ENCODE measurements at regions not wholly inside any gene's neighbourhood (a gene's known extent, or its start where the extent isn't known, plus 50 kb on each side); places are given as distances from the start of the nearest gene placed in this dataset.

DNA sequence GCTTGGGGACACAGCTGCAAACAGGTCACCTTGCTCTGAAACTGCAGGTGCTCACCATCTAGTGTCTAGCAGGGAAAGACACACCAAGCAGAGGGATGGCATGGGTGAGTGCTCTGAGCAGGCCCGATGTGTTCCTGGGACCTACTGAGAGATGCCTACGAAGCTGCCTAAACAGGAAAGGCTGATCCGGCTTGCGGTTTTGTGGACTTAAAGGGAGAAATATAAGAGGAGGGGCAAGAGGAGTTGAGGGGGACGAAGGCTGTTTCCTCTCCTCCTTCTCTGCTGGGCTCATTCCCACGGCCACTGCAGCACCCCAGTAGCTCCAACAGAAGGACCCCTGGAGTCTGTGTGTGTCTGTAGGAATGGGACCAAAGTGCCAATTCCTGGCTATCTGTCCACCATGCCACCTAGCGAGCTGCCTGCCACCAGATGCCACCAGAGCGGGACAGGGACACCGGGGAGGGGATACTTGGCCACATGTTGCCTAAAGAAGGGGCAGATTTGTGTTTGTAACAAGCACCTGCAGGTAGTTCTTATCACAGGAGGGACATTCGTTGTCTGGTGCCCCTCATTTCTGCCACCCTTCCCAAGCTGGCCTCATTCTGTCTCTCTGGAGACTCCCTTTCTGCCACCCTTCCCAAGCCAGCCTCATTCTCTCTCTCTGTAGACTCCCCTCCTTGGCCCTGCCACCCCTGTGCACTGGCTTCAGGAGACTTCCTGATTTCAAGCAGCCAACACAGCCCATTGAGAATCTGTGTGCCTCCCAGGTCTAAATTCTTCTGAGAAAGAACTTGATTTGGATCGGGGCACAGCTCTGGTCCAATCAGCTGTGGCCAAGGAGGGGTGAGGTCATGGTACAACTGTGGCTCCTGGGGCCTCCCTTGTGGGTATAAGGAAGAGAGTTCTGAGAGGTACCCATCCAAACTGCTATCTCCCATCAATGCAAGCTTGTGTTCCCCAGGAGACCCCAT is 221.8 kb downstream of the ANKRD60 start:
- no peaks in the 10 kb centered on the region for H3F3A ChIP-seq (ENCODE audit: low read depth)
- no peaks in the 10 kb centered on the region for H3K27me3 ChIP-seq (ENCODE audit: insufficient read depth, low read length, poor library complexity, severe bottlenecking)
- H3K4me3 ChIP-seq (ENCODE audit: low read length, poor library complexity, severe bottlenecking): no peak overlapping the region
- H3K36me3 ChIP-seq (ENCODE audit: insufficient read depth, low read length): no peaks in the 10 kb centered on the region
- no peaks in the 10 kb centered on the region for H3K9me3 ChIP-seq (ENCODE audit: insufficient read depth, low read depth, low read length)
- H4K20me1 ChIP-seq (ENCODE audit: insufficient read depth, low read length, poor library complexity, severe bottlenecking): no peaks in the 10 kb centered on the region
- no peak overlapping the region for H2AFZ ChIP-seq (ENCODE audit: low read length)
- no peak overlapping the region for H3K4me2 ChIP-seq (ENCODE audit: low read depth, low read length, poor library complexity, severe bottlenecking)
- H3K9ac ChIP-seq (ENCODE audit: low read depth, low read length, poor library complexity, severe bottlenecking): no peak overlapping the region
- H3K4me1 ChIP-seq (ENCODE audit: insufficient read depth, low read length, poor library complexity, severe bottlenecking): no peaks in the 10 kb centered on the region
- H3K79me2 ChIP-seq (ENCODE audit: insufficient read depth, low read length): no peaks in the 10 kb centered on the region
- TF ChIP-seq, protein P1, sequence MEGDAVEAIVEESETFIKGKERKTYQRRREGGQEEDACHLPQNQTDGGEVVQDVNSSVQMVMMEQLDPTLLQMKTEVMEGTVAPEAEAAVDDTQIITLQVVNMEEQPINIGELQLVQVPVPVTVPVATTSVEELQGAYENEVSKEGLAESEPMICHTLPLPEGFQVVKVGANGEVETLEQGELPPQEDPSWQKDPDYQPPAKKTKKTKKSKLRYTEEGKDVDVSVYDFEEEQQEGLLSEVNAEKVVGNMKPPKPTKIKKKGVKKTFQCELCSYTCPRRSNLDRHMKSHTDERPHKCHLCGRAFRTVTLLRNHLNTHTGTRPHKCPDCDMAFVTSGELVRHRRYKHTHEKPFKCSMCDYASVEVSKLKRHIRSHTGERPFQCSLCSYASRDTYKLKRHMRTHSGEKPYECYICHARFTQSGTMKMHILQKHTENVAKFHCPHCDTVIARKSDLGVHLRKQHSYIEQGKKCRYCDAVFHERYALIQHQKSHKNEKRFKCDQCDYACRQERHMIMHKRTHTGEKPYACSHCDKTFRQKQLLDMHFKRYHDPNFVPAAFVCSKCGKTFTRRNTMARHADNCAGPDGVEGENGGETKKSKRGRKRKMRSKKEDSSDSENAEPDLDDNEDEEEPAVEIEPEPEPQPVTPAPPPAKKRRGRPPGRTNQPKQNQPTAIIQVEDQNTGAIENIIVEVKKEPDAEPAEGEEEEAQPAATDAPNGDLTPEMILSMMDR (conservative IDR thresholded peaks at IDR 0.05; ENCODE audit: low read length): no peak
- TF ChIP-seq EZH2phosphoT487 (IDR thresholded peaks at IDR 0.05; ENCODE audit: borderline replicate concordance): no peak
- H3K9me2 ChIP-seq (replicated peaks; ENCODE audit: low read depth, low read length): no peaks in the 10 kb centered on the region

DNA sequence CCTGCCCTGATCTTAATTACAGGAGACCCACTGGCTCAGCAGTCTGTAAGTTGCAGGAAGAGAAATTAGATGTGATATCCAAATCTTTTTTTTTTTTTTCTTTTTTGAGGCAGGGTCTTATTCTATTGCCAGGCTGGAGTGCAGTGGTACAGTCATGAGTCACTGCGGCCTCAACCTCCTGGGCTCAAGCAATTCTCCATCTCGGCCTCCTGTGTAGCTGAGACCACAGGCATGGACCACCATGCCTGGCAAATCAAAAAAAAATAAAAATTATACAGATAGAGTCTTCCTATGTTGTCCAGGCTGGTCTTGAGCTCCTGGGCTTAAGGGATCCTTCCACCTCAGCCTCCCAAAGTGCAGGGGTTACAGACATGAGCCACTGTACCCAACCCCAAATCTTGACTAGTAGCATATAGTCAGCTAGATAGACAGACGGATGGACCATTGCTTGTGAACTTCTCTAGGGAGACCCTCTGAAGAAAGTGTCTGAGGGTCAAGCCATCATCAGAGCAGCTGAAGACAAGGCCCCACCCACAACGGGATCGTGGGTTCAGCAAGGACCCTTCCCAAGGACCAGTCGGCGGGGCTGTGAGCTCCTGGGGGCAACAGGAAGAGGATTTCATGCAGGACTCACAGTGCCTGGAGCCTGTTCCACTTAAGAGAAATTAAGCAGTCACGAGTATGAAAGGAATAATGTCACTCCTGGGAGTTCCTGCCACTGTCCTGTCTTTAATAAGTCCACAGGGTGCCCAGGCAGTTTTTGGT is 222.7 kb downstream of the ANKRD60 start:
- Histone ChIP-seq H4K20me1 (ENCODE audit: insufficient read depth, low read length, poor library complexity, severe bottlenecking) (no peaks in the 10 kb centered on the region), H3K4me1 (ENCODE audit: insufficient read depth, low read length, poor library complexity, severe bottlenecking) (no peaks in the 10 kb centered on the region), H2AFZ (ENCODE audit: low read length) (no peak overlapping the region), H3K9me3 (ENCODE audit: insufficient read depth, low read depth, low read length) (no peaks in the 10 kb centered on the region), H3K27me3 (ENCODE audit: insufficient read depth, low read length, poor library complexity, severe bottlenecking) (no peaks in the 10 kb centered on the region), H3F3A (ENCODE audit: low read depth) (no peaks in the 10 kb centered on the region), H3K4me2 (ENCODE audit: low read depth, low read length, poor library complexity, severe bottlenecking) (no peak overlapping the region), H3K9me2 (replicated peaks; ENCODE audit: low read depth, low read length) (no peaks in the 10 kb centered on the region), H3K79me2 (ENCODE audit: insufficient read depth, low read length) (no peaks in the 10 kb centered on the region), H3K4me3 (ENCODE audit: low read length, poor library complexity, severe bottlenecking) (no peak overlapping the region), H3K36me3 (ENCODE audit: insufficient read depth, low read length) (no peaks in the 10 kb centered on the region), H3K9ac (ENCODE audit: low read depth, low read length, poor library complexity, severe bottlenecking) (no peak overlapping the region)
- TF ChIP-seq EZH2phosphoT487 (IDR thresholded peaks at IDR 0.05; ENCODE audit: borderline replicate concordance): no peak
- TF ChIP-seq, protein P1 (conservative IDR thresholded peaks at IDR 0.05; ENCODE audit: low read length): no peak

DNA sequence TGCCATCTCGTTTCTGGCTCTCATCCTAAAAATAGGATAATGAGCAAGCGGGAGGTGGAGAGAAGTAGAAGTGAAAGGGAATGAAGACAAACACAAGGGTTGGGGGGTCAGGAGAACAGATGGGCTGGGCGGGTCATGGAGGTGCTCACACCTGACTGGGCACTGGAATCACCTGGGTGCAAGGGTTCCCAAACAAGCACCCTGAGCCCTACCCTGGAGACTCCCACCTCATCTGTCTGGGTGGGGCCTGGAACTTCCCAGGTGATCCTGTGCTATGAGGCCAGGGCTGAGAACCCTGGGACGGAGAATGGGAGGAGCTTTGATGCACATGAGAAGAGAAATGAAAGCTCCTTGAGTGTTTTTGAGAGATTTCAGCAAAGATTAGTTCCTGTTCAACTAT is 223.6 kb downstream of the ANKRD60 start:
- Histone ChIP-seq H3K9me2 (replicated peaks; ENCODE audit: low read depth, low read length) (no peaks in the 10 kb centered on the region), H3K79me2 (ENCODE audit: insufficient read depth, low read length) (no peaks in the 10 kb centered on the region), H3K27me3 (ENCODE audit: insufficient read depth, low read length, poor library complexity, severe bottlenecking) (no peaks in the 10 kb centered on the region), H2AFZ (ENCODE audit: low read length) (no peak overlapping the region), H4K20me1 (ENCODE audit: insufficient read depth, low read length, poor library complexity, severe bottlenecking) (no peaks in the 10 kb centered on the region), H3K4me1 (ENCODE audit: insufficient read depth, low read length, poor library complexity, severe bottlenecking) (no peaks in the 10 kb centered on the region), H3K36me3 (ENCODE audit: insufficient read depth, low read length) (no peaks in the 10 kb centered on the region), H3K4me2 (ENCODE audit: low read depth, low read length, poor library complexity, severe bottlenecking) (no peak overlapping the region), H3K9ac (ENCODE audit: low read depth, low read length, poor library complexity, severe bottlenecking) (no peak overlapping the region), H3F3A (ENCODE audit: low read depth) (no peaks in the 10 kb centered on the region), H3K4me3 (ENCODE audit: low read length, poor library complexity, severe bottlenecking) (no peak overlapping the region), H3K9me3 (ENCODE audit: insufficient read depth, low read depth, low read length) (no peaks in the 10 kb centered on the region)
- TF ChIP-seq, protein P1 (conservative IDR thresholded peaks at IDR 0.05; ENCODE audit: low read length): no peak
- no peak for TF ChIP-seq EZH2phosphoT487 (IDR thresholded peaks at IDR 0.05; ENCODE audit: borderline replicate concordance)
